ENCODE measurements at regions not wholly inside any gene's neighbourhood (a gene's known extent, or its start where the extent isn't known, plus 50 kb on each side); places are given as distances from the start of the nearest gene placed in this dataset.

- Histone ChIP-seq H3K4me1 (ENCODE audit: control insufficient read depth, insufficient read depth, low read length) (no peaks in the 10 kb centered on the region), H3K27me3 (ENCODE audit: control insufficient read depth, insufficient read depth, low read length) (no peaks in the 10 kb centered on the region), H3K4me3 (ENCODE audit: low read length) (no peak overlapping the region), H3K27ac (ENCODE audit: low read length) (no peak overlapping the region), H3K9me3 (ENCODE audit: control insufficient read depth, insufficient read depth, low read length) (peaks cover 2% of the 10 kb centered on the region), H3K36me3 (ENCODE audit: control insufficient read depth, insufficient read depth, low read length) (no peaks in the 10 kb centered on the region)
- H3K36me3 Mint-ChIP-seq = no peaks in the 10 kb centered on the region
- peaks cover 11 to 18% of the 10 kb centered on the region in 2 donors for H3K9me3 Mint-ChIP-seq
- no peaks in the 10 kb centered on the region for H3K27me3 Mint-ChIP-seq (ENCODE audit: low read depth in 2 of 2)
- TF ChIP-seq, protein P1, sequence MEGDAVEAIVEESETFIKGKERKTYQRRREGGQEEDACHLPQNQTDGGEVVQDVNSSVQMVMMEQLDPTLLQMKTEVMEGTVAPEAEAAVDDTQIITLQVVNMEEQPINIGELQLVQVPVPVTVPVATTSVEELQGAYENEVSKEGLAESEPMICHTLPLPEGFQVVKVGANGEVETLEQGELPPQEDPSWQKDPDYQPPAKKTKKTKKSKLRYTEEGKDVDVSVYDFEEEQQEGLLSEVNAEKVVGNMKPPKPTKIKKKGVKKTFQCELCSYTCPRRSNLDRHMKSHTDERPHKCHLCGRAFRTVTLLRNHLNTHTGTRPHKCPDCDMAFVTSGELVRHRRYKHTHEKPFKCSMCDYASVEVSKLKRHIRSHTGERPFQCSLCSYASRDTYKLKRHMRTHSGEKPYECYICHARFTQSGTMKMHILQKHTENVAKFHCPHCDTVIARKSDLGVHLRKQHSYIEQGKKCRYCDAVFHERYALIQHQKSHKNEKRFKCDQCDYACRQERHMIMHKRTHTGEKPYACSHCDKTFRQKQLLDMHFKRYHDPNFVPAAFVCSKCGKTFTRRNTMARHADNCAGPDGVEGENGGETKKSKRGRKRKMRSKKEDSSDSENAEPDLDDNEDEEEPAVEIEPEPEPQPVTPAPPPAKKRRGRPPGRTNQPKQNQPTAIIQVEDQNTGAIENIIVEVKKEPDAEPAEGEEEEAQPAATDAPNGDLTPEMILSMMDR (IDR thresholded peaks at IDR 0.05) = no peak
- WGBS (ENCODE audit: insufficient coverage) = 75% methylated on average over 3 of the region's 3 CpGs
- H3K27ac Mint-ChIP-seq = no peak overlapping the region
- DNase-seq = no peak
- no peaks in the 10 kb centered on the region for H3K4me1 Mint-ChIP-seq
- intact Hi-C loops (cut with micrococcal nuclease) = no loop called here
- ATAC-seq = no peak
- no peak overlapping the region for H3K4me3 Mint-ChIP-seq
These were observed 399.6 kb downstream of the KCNH5 start for GRCh38 chr14:62645649-62646048.

Measured in natural killer cell (primary cell).